OCI-M1 (cell line): ENCODE measurements at regions not wholly inside any gene's neighbourhood (a gene's known extent, or its start where the extent isn't known, plus 50 kb on each side); places are given as distances from the start of the nearest gene placed in this dataset.

Source experiments
- DNase-seq: peaks from one replicate; lab custom pipeline; 2025; lab: John Stamatoyannopoulos, UW

DNA sequence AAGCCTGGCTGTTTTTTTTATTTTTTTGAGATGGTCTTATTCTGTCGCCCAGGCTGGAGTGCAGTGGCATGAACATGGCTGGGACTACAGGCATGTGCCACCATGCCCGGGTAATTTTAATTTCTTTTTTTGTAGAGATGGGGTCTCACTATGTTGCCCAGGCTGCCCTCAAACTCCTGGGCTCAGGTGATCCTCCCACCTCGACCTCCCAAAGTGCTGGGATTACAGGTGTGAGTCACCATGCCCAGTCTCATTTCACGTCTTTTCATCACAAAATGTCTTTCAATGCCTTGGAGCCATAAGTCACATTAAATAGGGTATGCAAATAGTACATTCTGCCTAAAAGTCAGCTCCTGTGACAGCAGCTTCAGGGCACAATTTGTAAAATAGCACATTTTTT lies 52.8 kb downstream of the SOX2 start:
- no peak for DNase-seq

DNA sequence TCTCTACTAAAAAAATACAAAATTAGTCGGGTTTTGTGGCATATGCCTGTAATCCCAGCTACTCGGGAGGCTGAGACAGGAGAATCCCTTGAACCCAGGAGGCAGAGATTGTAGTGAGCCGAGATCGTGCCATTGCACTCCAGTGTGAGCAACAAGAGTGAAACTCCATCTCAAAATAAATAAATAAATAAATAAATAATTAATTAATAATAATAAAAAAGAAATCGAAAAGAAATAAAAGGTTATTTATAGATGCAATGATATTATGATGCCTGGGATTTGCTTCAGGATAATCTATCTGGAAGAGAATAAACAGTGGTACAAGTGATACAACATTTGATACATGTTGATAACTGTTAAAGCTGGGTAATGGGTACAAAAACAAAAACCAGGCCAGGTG lies 58.6 kb downstream of the SOX2 start:
- no peak for DNase-seq

- no peak for DNase-seq
Measured at GRCh38 chr3:181771120-181771519, 59.4 kb downstream of the SOX2 start.

DNA sequence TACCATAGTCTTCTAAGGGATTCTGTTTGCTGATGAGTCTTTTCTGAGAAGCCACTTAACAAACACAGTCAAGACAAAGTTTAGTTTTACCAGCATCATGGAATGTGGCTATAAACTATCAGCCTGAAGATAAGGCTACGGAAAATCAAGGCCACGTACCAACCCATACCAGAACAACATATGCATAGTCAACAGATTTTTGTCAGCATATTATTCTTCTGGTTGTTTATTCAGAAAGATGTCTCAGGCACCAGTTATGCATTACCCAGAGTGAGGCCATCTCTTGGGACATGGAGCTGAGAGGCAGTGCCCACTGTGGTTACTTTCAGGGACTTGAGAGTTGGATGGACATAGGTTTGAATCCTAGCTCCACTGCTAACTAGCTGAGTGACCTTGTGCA lies 60.4 kb downstream of the SOX2 start:
- no peak for DNase-seq

DNA sequence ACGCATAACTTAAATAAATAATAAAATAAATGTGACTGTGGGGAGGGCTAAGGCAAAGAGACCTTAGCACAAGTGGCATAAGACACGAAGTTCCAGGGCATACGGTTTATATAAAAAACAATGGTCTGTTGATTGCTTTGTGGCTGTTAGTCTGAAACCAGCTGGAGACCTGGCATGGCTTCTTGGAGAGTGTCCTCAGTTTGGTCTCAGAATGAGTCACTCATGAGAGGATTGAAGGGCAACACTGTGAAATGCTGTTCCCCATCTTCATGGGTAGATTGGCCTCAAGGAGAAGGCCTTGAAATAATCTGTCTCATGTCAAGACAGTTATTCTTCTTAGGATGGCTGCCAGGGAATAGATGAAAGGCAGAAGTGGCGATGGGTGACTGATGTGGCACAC lies 62.2 kb downstream of the SOX2 start:
- no peak for DNase-seq

- DNase-seq = peak; percentile 20
Measured at GRCh38 chr3:181782306-181782954, 70.7 kb downstream of the SOX2 start.

DNA sequence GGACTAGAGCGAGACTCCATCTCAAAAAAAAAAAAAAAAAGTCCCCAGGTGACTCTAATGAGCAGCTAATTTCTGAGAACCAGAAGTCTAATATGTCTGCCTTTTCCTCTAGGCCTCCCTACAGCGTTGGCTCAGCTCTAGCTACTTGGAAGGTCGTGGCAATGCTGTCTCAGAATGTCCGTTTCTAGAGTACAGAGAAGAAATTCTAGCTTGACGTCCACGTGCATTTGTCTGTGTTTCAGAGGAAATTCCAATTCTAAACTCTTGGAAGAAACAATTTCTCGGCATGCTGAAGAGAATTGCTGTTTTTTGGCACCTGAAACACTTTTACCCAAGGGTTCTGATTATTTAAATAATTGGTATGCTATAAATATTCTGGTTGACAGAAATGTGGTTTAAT lies 78.8 kb downstream of the SOX2 start:
- DNase-seq = no peak

DNA sequence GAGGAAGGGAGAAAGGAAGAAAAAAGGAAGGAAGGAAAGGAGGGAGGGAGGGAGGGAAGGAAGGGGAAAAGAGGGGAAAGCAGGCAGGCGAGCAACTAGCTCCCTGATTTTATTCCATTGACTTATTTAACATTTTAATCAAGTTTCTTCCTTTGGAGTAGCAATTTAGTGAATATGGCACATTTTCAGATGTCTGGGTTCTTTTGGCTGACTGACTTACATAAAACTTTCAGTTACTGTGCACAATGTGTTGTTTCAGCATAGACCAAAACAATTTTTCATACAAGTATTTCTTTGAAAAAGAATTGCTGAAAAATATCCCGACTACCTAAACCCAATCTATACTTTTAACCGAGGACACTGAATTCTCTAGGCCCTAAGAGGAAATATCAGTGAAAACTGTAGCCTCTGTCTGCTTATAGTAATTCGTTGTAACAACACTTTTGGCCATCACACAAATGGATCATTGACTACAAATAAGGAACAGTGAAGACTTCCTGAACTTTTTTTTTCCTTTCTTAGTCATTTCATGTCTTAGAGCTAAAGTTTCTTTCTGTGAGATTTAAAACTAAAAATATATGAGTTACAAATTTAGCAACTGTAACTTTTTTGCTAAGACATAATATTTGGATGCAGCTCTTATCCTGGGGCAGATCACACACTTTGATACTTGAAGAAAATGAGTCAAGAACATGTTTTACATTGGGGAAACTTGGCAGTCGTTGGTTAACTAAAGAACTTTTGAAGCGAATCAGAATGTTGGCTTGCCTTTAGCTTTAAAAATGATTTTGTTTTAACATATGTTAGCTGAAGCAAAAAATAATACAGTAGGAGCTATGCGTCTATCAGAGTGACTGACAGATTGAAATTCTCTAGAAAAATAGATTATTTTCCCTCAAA lies 79.6 kb downstream of the SOX2 start:
- DNase-seq = no peak

GRCh38 chr3:181793006-181793405 lies 81.3 kb downstream of the SOX2 start:
- no peak for DNase-seq

- no peak for DNase-seq
Measured at GRCh38 chr3:181794011-181794790, 82.5 kb downstream of the SOX2 start.

DNA sequence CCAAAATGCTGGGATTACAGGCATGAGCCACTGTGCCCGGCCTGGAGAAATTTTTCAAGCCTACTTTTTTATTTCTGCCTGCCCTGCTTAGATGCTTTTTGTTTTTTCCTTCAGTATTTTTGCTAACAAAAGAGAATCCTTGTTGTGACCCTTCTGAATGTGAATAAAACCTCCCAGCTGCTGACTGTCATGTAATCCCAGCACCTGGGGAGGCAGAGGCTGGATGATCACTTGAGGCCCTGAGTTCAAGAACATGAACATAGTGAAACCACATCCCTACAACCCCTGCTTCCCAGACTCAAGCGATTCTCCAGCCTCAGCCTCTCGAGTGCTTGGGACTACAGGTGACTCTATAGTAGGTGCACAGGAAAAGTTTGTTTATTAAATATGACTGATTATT lies 84.9 kb downstream of the SOX2 start:
- no peak for DNase-seq

DNA sequence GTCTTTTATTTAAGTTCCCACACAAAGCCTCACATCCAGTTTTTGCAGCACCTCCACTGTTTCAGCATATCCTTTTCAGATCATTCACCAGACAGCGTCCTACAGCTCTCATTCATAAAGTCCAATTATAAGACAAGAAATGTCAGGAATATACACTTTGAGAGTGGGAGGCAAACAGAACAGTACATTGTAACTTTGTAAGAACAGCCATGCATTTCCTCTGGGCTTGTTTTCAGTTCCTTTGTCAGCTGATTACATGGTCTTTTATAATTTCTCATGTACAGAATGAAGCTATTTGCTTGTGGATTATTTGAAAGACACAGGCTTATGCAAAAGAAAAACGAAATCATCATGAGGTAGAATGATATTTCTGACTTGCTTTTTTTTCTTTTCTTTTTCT lies 85.7 kb downstream of the SOX2 start:
- no peak for DNase-seq

DNA sequence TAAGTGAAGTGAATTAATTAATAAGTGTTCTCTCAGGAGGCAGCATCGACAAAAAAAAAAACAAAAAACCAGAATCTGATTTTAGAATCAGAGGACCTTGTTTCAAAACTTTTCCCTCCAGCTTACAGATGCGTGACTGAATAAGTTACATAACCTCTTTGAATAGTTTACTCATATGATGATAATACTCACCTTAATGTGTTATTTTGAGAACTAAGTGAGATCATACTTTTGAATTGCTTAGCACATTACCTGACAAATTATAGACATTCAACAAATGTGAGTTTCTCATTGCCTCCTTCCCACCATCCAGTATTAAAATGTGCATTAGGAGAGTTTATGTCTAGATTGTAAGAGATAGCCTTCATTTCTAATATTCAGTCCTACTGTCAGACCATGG lies 94.0 kb downstream of the SOX2 start:
- DNase-seq = no peak

DNA sequence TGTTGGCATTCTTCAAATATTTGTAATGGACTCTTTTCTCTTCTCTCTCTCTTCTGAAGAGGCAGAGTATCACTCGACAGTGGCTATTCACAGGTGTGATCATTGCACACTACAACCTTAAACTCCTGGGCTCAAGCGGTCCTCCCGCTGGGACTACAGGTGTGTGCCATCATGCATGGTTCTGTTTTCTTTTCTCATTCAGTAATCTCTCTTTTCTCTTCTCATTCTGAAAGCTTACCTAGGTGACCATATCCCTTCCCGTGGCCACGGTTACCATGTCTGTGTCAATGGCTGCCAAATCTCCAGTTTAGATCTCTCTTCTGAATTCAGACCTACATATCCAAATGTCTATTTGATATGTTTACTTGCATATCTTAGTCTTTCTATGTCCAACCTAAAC lies 96.3 kb downstream of the SOX2 start:
- DNase-seq = no peak

GRCh38 chr3:181823716-181824115 lies 112.0 kb downstream of the SOX2 start:
- DNase-seq = no peak

GRCh38 chr3:181824961-181825360 lies 113.2 kb downstream of the SOX2 start:
- no peak for DNase-seq

- DNase-seq = no peak
Measured at GRCh38 chr3:181839039-181839915, 127.6 kb downstream of the SOX2 start.

- DNase-seq = no peak
Measured at GRCh38 chr3:181839916-181840297, 128.2 kb downstream of the SOX2 start.

DNA sequence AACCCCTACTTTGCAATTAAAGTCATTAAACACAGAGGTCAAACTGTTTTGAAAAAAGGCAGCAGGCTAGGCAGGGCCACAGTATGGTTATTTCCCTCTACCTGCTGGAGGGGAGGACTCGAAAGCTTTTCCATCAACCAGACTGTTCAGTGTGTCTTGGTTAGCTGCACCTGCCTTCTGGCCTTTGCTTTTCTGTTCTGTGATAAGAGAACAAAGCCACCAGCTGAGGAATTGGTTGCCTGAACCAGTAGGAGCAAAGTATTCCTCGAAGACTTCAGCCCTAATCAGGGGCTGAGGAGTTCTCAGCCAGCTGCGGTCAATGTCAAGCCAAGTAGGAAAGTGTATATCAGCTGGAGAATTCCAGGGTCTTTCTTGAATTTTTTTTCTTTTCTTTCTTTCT lies 132.5 kb downstream of the SOX2 start:
- DNase-seq = no peak

DNA sequence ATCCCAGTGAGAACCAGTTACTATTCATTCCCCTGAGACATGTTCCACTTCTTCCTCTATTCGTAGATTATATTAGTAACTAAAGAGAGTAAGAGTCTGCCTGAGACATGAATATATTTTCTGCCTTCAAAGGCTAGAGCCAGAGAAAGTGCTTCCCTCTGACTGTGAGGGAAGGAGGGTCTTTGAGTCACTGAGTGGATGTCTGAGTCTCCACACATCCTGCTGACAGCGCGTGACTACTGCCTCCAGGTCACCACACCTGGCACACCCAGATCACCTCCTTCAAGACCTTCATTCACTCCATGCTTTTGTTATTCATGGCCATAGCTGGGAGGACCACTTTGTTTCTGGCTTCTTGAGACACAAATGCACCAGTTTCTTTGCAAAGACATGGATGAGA lies 135.6 kb downstream of the SOX2 start:
- DNase-seq = no peak

DNA sequence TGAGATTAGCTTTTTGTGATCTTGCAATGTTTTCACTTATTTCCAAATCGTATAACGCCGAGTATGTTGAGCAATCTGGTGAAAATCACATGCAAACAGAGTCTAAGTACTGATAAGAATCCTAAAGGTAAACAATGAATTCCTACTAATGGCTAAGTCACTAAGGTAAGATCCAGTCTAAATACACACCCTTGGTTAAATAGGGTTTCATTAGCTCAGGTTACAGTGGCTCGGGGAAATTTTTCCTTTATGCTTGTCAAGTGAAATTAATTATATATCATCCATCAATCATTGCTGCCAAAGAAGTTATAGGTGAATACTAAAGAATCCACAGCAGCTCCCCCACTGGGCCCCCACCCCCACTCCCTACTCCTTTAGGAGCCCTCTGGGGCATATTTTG lies 139.3 kb downstream of the SOX2 start:
- DNase-seq = no peak

- no peak for DNase-seq
Measured at GRCh38 chr3:181855825-181856224, 144.1 kb downstream of the SOX2 start.
